Adrenal gland (tissue), 5 donors: ENCODE measurements at regions not wholly inside any gene's neighbourhood (a gene's known extent, or its start where the extent isn't known, plus 50 kb on each side); places are given as distances from the start of the nearest gene placed in this dataset.

Experiments used
- POLR2A ChIP-seq, 2 donors: fragments of 450-650 bp; IDR thresholded peaks; one replicate each; pipeline ENCODE4 v1.6.1; 2017; ENCODE audit warnings: antibody characterized with exemption in 2 of 2, mild to moderate bottlenecking in 2 of 2, moderate library complexity in 1 of 2
- TF ChIP-seq, protein P1 (sequence below), 6 experiments: fragments of 450-650 bp in 4 of 6; fragments of 200-600 bp in 2 of 6; sonication (generic) in 1 of 6; IDR thresholded peaks; 1 replicate in 5 of 6; 2 replicates in 1 of 6; pipeline versions ENCODE4 v1.5.1 to v1.8.0; 2016 to 2021; ENCODE audit warnings: antibody characterized with exemption in 6 of 6, mild to moderate bottlenecking in 2 of 6, moderate library complexity in 1 of 6
- donor health status: DM: no; HTN: no; CAD: no.

GRCh38 chr10:131697476-131698128, 203.2 kb upstream of the PPP2R2D start:
- TF ChIP-seq, protein P1, sequence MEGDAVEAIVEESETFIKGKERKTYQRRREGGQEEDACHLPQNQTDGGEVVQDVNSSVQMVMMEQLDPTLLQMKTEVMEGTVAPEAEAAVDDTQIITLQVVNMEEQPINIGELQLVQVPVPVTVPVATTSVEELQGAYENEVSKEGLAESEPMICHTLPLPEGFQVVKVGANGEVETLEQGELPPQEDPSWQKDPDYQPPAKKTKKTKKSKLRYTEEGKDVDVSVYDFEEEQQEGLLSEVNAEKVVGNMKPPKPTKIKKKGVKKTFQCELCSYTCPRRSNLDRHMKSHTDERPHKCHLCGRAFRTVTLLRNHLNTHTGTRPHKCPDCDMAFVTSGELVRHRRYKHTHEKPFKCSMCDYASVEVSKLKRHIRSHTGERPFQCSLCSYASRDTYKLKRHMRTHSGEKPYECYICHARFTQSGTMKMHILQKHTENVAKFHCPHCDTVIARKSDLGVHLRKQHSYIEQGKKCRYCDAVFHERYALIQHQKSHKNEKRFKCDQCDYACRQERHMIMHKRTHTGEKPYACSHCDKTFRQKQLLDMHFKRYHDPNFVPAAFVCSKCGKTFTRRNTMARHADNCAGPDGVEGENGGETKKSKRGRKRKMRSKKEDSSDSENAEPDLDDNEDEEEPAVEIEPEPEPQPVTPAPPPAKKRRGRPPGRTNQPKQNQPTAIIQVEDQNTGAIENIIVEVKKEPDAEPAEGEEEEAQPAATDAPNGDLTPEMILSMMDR (IDR thresholded peaks at IDR 0.05): no peak
- TF ChIP-seq POLR2A (IDR thresholded peaks at IDR 0.05): no peak
